ENCODE measurements at regions not wholly inside any gene's neighbourhood (a gene's known extent, or its start where the extent isn't known, plus 50 kb on each side); places are given as distances from the start of the nearest gene placed in this dataset.

GRCh38 chr2:22403748-22404147 is 981.2 kb upstream of the KLHL29 start:
- Histone ChIP-seq H3K4me3 (ENCODE audit: low read length) (no peak overlapping the region), H4K20me1 (ENCODE audit: insufficient read depth, low read length) (no peaks in the 10 kb centered on the region), H3K4me2 (ENCODE audit: low read length) (no peak overlapping the region), H3K4me1 (ENCODE audit: low read length) (0 out of 2 replicates have a peak, but pooled peaks cover 6% of the 10 kb centered on the region), H3K9ac (ENCODE audit: low read length) (no peak overlapping the region), H3K79me2 (ENCODE audit: low read length) (no peaks in the 10 kb centered on the region), H2AFZ (ENCODE audit: low read depth, low read length) (no peak overlapping the region), H3K36me3 (replicated peaks; ENCODE audit: low read depth, low read length) (no peaks in the 10 kb centered on the region), H3K27ac (ENCODE audit: low read length) (no peak overlapping the region), H3K27me3 (ENCODE audit: low read depth, low read length) (no peaks in the 10 kb centered on the region), H3K9me3 (ENCODE audit: insufficient read depth, low read length) (no peaks in the 10 kb centered on the region)
- no peak for TF ChIP-seq CTCF (IDR thresholded peaks at IDR 0.05; ENCODE audit: low read depth, low read length)
- TF ChIP-seq EZH2phosphoT487 (IDR thresholded peaks at IDR 0.05; ENCODE audit: low read depth): no peak

GRCh38 chr2:22406625-22407024 is 978.4 kb upstream of the KLHL29 start:
- H3K79me2 ChIP-seq (ENCODE audit: low read length): no peaks in the 10 kb centered on the region
- H2AFZ ChIP-seq (ENCODE audit: low read depth, low read length): no peak overlapping the region
- no peak overlapping the region for H3K4me2 ChIP-seq (ENCODE audit: low read length)
- no peaks in the 10 kb centered on the region for H4K20me1 ChIP-seq (ENCODE audit: insufficient read depth, low read length)
- no peaks in the 10 kb centered on the region for H3K27me3 ChIP-seq (ENCODE audit: low read depth, low read length)
- H3K9me3 ChIP-seq (ENCODE audit: insufficient read depth, low read length): no peaks in the 10 kb centered on the region
- TF ChIP-seq EZH2phosphoT487 (IDR thresholded peaks at IDR 0.05; ENCODE audit: low read depth): no peak
- no peak for TF ChIP-seq CTCF (IDR thresholded peaks at IDR 0.05; ENCODE audit: low read depth, low read length)
- H3K27ac ChIP-seq (ENCODE audit: low read length): no peak overlapping the region
- H3K4me3 ChIP-seq (ENCODE audit: low read length): no peak overlapping the region
- H3K36me3 ChIP-seq (replicated peaks; ENCODE audit: low read depth, low read length): no peaks in the 10 kb centered on the region
- 0 out of 2 replicates have a peak, but pooled peaks cover 6% of the 10 kb centered on the region for H3K4me1 ChIP-seq (ENCODE audit: low read length)
- H3K9ac ChIP-seq (ENCODE audit: low read length): no peak overlapping the region

DNA sequence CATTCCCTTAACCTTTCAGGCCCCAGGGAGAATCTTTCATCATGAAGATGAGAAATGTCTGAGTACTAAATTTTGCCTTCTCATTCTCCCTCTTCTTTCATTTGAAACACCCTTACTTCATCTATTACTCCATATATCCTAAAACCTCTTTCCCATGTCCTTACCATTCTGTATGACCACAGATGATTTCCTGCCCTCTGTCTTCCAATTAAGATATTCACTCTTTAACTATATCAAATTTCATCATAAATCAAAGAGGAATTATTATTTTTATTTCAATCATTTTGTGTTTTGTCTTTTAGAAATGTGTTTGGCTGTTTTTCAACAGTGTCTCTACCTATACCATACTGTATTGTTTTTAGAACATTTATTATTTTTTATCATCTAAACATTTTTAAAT is 964.9 kb upstream of the KLHL29 start:
- no peaks in the 10 kb centered on the region for H3K4me1 ChIP-seq (ENCODE audit: low read length)

GRCh38 chr2:22442051-22442450 is 942.9 kb upstream of the KLHL29 start:
- Histone ChIP-seq H3K9me3 (ENCODE audit: insufficient read depth, low read length) (no peaks in the 10 kb centered on the region), H3K36me3 (replicated peaks; ENCODE audit: low read depth, low read length) (no peaks in the 10 kb centered on the region), H3K4me3 (ENCODE audit: low read length) (no peak overlapping the region), H4K20me1 (ENCODE audit: insufficient read depth, low read length) (no peaks in the 10 kb centered on the region), H2AFZ (ENCODE audit: low read depth, low read length) (no peak overlapping the region), H3K79me2 (ENCODE audit: low read length) (no peaks in the 10 kb centered on the region), H3K4me2 (ENCODE audit: low read length) (no peak overlapping the region), H3K4me1 (ENCODE audit: low read length) (no peaks in the 10 kb centered on the region), H3K9ac (ENCODE audit: low read length) (no peak overlapping the region), H3K27ac (ENCODE audit: low read length) (no peak overlapping the region), H3K27me3 (ENCODE audit: low read depth, low read length) (no peaks in the 10 kb centered on the region)
- TF ChIP-seq EZH2phosphoT487 (IDR thresholded peaks at IDR 0.05; ENCODE audit: low read depth) (no peak), CTCF (IDR thresholded peaks at IDR 0.05; ENCODE audit: low read depth, low read length) (no peak)

More for the DNA sequence above, 964.9 kb upstream of the KLHL29 start:
- Histone ChIP-seq H3K9ac (ENCODE audit: low read length) (no peak overlapping the region), H4K20me1 (ENCODE audit: insufficient read depth, low read length) (no peaks in the 10 kb centered on the region), H3K4me3 (ENCODE audit: low read length) (no peak overlapping the region), H3K27ac (ENCODE audit: low read length) (no peak overlapping the region), H3K9me3 (ENCODE audit: insufficient read depth, low read length) (no peaks in the 10 kb centered on the region), H3K36me3 (replicated peaks; ENCODE audit: low read depth, low read length) (no peaks in the 10 kb centered on the region), H2AFZ (ENCODE audit: low read depth, low read length) (no peak overlapping the region), H3K4me2 (ENCODE audit: low read length) (no peak overlapping the region), H3K79me2 (ENCODE audit: low read length) (no peaks in the 10 kb centered on the region), H3K27me3 (ENCODE audit: low read depth, low read length) (no peaks in the 10 kb centered on the region)
- no peak for TF ChIP-seq CTCF (IDR thresholded peaks at IDR 0.05; ENCODE audit: low read depth, low read length)
- no peak for TF ChIP-seq EZH2phosphoT487 (IDR thresholded peaks at IDR 0.05; ENCODE audit: low read depth)
